ENCODE measurements at regions not wholly inside any gene's neighbourhood (a gene's known extent, or its start where the extent isn't known, plus 50 kb on each side); places are given as distances from the start of the nearest gene placed in this dataset.

DNA sequence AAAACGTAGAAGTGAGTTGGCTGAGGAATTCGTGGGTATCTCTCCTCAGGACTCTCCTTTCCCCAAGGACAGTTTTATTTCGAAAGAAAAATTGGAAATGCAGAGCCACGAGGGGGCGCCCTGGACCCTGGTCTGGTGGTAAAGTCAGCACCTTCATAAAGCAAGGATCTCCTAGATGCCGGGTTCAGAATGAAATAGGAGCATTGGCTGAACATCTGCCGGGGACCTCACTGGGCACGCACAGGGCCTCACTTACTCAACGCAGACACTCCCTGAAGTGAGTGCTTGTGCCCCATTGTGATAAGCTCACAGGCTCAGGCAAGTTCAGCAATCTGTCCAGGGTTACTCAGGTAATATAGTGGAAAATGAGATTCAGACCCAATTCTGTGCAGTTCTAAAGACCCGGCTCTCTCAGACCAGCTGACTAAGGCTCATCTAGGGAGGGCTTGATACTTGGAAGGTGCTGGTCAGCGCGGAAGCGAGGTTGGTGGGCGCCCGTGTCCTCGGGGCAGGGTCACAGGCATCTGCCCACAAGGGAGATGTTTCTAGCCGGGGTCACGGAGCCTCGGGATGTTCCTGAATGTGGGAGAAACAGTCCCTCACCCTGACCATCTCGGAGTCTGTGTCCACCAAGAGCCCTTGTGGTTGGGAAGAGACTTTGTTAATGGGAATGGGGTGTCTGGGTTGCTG, 55.7 kb upstream of the ETV3 start:
- TF ChIP-seq POLR2A (IDR thresholded peaks at IDR 0.05) (no peak), POLR2AphosphoS5 (IDR thresholded peaks at IDR 0.05) (no peak)

Data from breast epithelium (tissue), 3 donors.